ENCODE measurements at regions not wholly inside any gene's neighbourhood (a gene's known extent, or its start where the extent isn't known, plus 50 kb on each side); places are given as distances from the start of the nearest gene placed in this dataset.

DNA sequence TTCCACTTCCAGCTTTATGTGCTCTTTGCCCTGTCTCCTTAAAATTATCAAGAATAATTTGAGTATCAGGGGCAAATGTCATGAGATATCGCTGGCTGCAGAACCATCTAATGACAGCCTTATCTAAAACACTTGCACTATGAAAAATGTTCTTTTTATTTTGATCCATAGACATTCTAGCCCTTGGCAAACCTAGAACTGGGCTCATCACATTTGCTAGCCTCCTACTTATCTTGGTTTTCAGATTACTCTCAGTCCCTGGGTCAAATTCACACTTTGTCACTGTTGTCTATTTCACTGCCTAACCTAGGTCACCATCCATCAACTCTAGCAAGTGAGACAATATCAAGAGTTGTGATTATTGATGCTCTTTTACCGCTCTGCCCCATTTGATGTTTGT, 59.9 kb upstream of the IPO9 start:
- TF ChIP-seq ARNTL (CRISPR knock-in tag; IDR thresholded peaks at IDR 0.05; ENCODE audit: borderline replicate concordance, low read depth) (no peak), BACH2 (CRISPR knock-in tag; IDR thresholded peaks at IDR 0.05; ENCODE audit: borderline replicate concordance) (no peak), PPARA (CRISPR knock-in tag; IDR thresholded peaks at IDR 0.05; ENCODE audit: borderline replicate concordance) (no peak), TOX (CRISPR knock-in tag; IDR thresholded peaks at IDR 0.05; ENCODE audit: borderline replicate concordance) (no peak), ZNF565 (CRISPR knock-in tag; conservative IDR thresholded peaks at IDR 0.05; ENCODE audit: low read depth) (no peak), ISL1 (CRISPR knock-in tag; IDR thresholded peaks at IDR 0.05) (no peak), RARB (CRISPR knock-in tag; IDR thresholded peaks at IDR 0.05) (no peak), ESRRG (CRISPR knock-in tag; IDR thresholded peaks at IDR 0.05) (no peak)
- TF ChIP-seq, protein P1, sequence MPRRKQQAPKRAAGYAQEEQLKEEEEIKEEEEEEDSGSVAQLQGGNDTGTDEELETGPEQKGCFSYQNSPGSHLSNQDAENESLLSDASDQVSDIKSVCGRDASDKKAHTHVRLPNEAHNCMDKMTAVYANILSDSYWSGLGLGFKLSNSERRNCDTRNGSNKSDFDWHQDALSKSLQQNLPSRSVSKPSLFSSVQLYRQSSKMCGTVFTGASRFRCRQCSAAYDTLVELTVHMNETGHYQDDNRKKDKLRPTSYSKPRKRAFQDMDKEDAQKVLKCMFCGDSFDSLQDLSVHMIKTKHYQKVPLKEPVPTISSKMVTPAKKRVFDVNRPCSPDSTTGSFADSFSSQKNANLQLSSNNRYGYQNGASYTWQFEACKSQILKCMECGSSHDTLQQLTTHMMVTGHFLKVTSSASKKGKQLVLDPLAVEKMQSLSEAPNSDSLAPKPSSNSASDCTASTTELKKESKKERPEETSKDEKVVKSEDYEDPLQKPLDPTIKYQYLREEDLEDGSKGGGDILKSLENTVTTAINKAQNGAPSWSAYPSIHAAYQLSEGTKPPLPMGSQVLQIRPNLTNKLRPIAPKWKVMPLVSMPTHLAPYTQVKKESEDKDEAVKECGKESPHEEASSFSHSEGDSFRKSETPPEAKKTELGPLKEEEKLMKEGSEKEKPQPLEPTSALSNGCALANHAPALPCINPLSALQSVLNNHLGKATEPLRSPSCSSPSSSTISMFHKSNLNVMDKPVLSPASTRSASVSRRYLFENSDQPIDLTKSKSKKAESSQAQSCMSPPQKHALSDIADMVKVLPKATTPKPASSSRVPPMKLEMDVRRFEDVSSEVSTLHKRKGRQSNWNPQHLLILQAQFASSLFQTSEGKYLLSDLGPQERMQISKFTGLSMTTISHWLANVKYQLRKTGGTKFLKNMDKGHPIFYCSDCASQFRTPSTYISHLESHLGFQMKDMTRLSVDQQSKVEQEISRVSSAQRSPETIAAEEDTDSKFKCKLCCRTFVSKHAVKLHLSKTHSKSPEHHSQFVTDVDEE (CRISPR knock-in tag; IDR thresholded peaks at IDR 0.05): no peak
- TF ChIP-seq, protein P2, sequence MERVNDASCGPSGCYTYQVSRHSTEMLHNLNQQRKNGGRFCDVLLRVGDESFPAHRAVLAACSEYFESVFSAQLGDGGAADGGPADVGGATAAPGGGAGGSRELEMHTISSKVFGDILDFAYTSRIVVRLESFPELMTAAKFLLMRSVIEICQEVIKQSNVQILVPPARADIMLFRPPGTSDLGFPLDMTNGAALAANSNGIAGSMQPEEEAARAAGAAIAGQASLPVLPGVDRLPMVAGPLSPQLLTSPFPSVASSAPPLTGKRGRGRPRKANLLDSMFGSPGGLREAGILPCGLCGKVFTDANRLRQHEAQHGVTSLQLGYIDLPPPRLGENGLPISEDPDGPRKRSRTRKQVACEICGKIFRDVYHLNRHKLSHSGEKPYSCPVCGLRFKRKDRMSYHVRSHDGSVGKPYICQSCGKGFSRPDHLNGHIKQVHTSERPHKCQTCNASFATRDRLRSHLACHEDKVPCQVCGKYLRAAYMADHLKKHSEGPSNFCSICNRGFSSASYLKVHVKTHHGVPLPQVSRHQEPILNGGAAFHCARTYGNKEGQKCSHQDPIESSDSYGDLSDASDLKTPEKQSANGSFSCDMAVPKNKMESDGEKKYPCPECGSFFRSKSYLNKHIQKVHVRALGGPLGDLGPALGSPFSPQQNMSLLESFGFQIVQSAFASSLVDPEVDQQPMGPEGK (CRISPR knock-in tag; IDR thresholded peaks at IDR 0.05; ENCODE audit: borderline replicate concordance): no peak
- TF ChIP-seq, protein P3, sequence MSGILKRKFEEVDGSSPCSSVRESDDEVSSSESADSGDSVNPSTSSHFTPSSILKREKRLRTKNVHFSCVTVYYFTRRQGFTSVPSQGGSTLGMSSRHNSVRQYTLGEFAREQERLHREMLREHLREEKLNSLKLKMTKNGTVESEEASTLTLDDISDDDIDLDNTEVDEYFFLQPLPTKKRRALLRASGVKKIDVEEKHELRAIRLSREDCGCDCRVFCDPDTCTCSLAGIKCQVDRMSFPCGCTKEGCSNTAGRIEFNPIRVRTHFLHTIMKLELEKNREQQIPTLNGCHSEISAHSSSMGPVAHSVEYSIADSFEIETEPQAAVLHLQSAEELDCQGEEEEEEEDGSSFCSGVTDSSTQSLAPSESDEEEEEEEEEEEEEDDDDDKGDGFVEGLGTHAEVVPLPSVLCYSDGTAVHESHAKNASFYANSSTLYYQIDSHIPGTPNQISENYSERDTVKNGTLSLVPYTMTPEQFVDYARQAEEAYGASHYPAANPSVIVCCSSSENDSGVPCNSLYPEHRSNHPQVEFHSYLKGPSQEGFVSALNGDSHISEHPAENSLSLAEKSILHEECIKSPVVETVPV (CRISPR knock-in tag; IDR thresholded peaks at IDR 0.05): no peak
- no peak for ATAC-seq

DNA sequence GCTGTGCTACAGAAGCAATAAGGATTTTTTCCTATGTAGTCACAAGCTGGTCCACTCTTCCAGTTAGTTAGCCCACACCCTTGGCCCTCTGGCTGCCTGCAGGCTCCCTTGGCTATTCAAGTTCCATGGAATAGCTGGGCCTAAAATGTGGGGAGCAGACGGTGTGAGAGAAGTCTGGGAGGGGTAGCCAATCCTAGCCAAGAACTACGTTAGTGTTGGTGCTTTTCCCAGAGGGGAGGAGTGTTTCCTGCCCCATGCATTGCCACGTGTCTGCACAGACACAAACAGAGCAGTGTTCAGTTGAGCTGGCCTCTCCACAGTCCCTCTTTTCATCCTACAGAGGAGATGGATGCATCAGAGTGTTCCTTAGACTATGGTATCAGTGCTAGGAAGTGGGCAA, 59.0 kb upstream of the IPO9 start:
- no peak for ATAC-seq
- TF ChIP-seq ZNF70 (CRISPR knock-in tag; IDR thresholded peaks at IDR 0.05) (no peak), RARB (CRISPR knock-in tag; IDR thresholded peaks at IDR 0.05) (no peak), TOX (CRISPR knock-in tag; IDR thresholded peaks at IDR 0.05; ENCODE audit: borderline replicate concordance) (no peak), ZNF8 (CRISPR knock-in tag; IDR thresholded peaks at IDR 0.05) (no peak), SNAI2 (CRISPR knock-in tag; IDR thresholded peaks at IDR 0.05) (no peak), ZFP3 (CRISPR knock-in tag; IDR thresholded peaks at IDR 0.05) (no peak), ESRRG (CRISPR knock-in tag; IDR thresholded peaks at IDR 0.05) (no peak), TCF4 (CRISPR knock-in tag; IDR thresholded peaks at IDR 0.05; ENCODE audit: borderline replicate concordance) (no peak), BACH2 (CRISPR knock-in tag; IDR thresholded peaks at IDR 0.05; ENCODE audit: borderline replicate concordance) (no peak), PPARA (CRISPR knock-in tag; IDR thresholded peaks at IDR 0.05; ENCODE audit: borderline replicate concordance) (no peak)
- TF ChIP-seq, protein P2 (CRISPR knock-in tag; IDR thresholded peaks at IDR 0.05; ENCODE audit: borderline replicate concordance): no peak
- TF ChIP-seq, protein P3 (CRISPR knock-in tag; IDR thresholded peaks at IDR 0.05): no peak
- TF ChIP-seq, protein P4, sequence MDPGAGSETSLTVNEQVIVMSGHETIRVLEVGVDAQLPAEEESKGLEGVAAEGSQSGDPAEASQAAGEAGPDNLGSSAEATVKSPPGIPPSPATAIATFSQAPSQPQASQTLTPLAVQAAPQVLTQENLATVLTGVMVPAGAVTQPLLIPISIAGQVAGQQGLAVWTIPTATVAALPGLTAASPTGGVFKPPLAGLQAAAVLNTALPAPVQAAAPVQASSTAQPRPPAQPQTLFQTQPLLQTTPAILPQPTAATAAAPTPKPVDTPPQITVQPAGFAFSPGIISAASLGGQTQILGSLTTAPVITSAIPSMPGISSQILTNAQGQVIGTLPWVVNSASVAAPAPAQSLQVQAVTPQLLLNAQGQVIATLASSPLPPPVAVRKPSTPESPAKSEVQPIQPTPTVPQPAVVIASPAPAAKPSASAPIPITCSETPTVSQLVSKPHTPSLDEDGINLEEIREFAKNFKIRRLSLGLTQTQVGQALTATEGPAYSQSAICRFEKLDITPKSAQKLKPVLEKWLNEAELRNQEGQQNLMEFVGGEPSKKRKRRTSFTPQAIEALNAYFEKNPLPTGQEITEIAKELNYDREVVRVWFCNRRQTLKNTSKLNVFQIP (CRISPR knock-in tag; IDR thresholded peaks at IDR 0.05; ENCODE audit: borderline replicate concordance, low read depth): no peak
- TF ChIP-seq, protein P1 (CRISPR knock-in tag; IDR thresholded peaks at IDR 0.05): no peak
